Astrocyte (in vitro differentiated cells and primary cell): ENCODE measurements at regions not wholly inside any gene's neighbourhood (a gene's known extent, or its start where the extent isn't known, plus 50 kb on each side); places are given as distances from the start of the nearest gene placed in this dataset.

Source experiments
- CTCF ChIP-seq: IDR thresholded peaks from 2 replicates; pipeline ENCODE4 v1.5.1; 2011; ENCODE audit warnings: low read depth, mild to moderate bottlenecking, inconsistent platforms, low read length, moderate library complexity; ENCODE audit not compliant: insufficient read depth
- EZH2 ChIP-seq: IDR thresholded peaks from 2 replicates; pipeline ENCODE4 v1.6.1; 2012; ENCODE audit warnings: mild to moderate bottlenecking, low read length, inconsistent platforms; ENCODE audit not compliant: insufficient read depth

- TF ChIP-seq CTCF (no peak), EZH2 (no peak)
Measured at GRCh38 chr18:65021021-65021420, 729.8 kb upstream of the CDH7 start.
